Activated naive CD8-positive, alpha-beta T cell treated with anti-CD3 and anti-CD28 coated beads, Interleukin-2, amount 50 U/mL, for 24 hours (primary cell): ENCODE measurements at regions not wholly inside any gene's neighbourhood (a gene's known extent, or its start where the extent isn't known, plus 50 kb on each side); places are given as distances from the start of the nearest gene placed in this dataset.
"Not testable (repeated sequence)": the region's sequence is repeated elsewhere in the genome, so short reads cannot be mapped to it uniquely, and the experiment has no call there.

ENCODE experiments used
- ATAC-seq: fragments of 150-1000 bp; cut with Tn5 transposase; one replicate; pipeline ENCODE4 v1.10.0; 2021
- DNase-seq: peaks from one replicate; pipeline ENCODE4 v3.0.0; 2021
- H3K27ac Mint-ChIP-seq: one replicate; pipeline ENCODE4 v1.8.0; 2021; ENCODE audit warnings: mild to moderate bottlenecking, mixed read lengths
- H3K27me3 Mint-ChIP-seq: one replicate; pipeline ENCODE4 v1.8.0; 2021; ENCODE audit warnings: mixed read lengths
- H3K36me3 Mint-ChIP-seq: one replicate; pipeline ENCODE4 v1.8.0; 2021; ENCODE audit warnings: low read depth, mixed read lengths
- H3K4me1 Mint-ChIP-seq: one replicate; pipeline ENCODE4 v1.8.0; 2021; ENCODE audit warnings: mixed read lengths
- H3K4me3 Mint-ChIP-seq: one replicate; pipeline ENCODE4 v1.8.0; 2021; ENCODE audit warnings: mild to moderate bottlenecking, moderate library complexity, mixed read lengths
- H3K9me3 Mint-ChIP-seq: one replicate; pipeline ENCODE4 v1.8.0; 2021; ENCODE audit warnings: mixed read lengths

GRCh38 chr15:85258062-85258445 lies 122.3 kb upstream of the AKAP13 start:
- not testable (repeated sequence) for H3K27me3 Mint-ChIP-seq, H3K36me3 Mint-ChIP-seq, H3K4me1 Mint-ChIP-seq, ATAC-seq, DNase-seq, H3K27ac Mint-ChIP-seq, H3K9me3 Mint-ChIP-seq, H3K4me3 Mint-ChIP-seq

GRCh38 chr15:85258559-85259209 lies 121.7 kb upstream of the AKAP13 start:
- not testable (repeated sequence) for H3K4me1 Mint-ChIP-seq, H3K36me3 Mint-ChIP-seq, H3K27ac Mint-ChIP-seq, H3K27me3 Mint-ChIP-seq, DNase-seq, ATAC-seq, H3K4me3 Mint-ChIP-seq, H3K9me3 Mint-ChIP-seq

- not testable (repeated sequence) for H3K4me3 Mint-ChIP-seq, H3K27ac Mint-ChIP-seq, H3K9me3 Mint-ChIP-seq, H3K27me3 Mint-ChIP-seq, DNase-seq, H3K36me3 Mint-ChIP-seq, ATAC-seq, H3K4me1 Mint-ChIP-seq
Observed at GRCh38 chr15:85260526-85260925, 119.9 kb upstream of the AKAP13 start.

- not testable (repeated sequence) for H3K4me1 Mint-ChIP-seq, DNase-seq, H3K4me3 Mint-ChIP-seq, H3K9me3 Mint-ChIP-seq, H3K27ac Mint-ChIP-seq, H3K36me3 Mint-ChIP-seq, H3K27me3 Mint-ChIP-seq, ATAC-seq
Observed at GRCh38 chr15:85262461-85263055, 117.8 kb upstream of the AKAP13 start.

GRCh38 chr15:85263842-85264440 lies 116.5 kb upstream of the AKAP13 start:
- not testable (repeated sequence) for ATAC-seq, H3K9me3 Mint-ChIP-seq, H3K27ac Mint-ChIP-seq, H3K27me3 Mint-ChIP-seq, H3K4me3 Mint-ChIP-seq, DNase-seq, H3K36me3 Mint-ChIP-seq, H3K4me1 Mint-ChIP-seq

- not testable (repeated sequence) for H3K27me3 Mint-ChIP-seq, H3K4me1 Mint-ChIP-seq, DNase-seq, H3K4me3 Mint-ChIP-seq, ATAC-seq, H3K36me3 Mint-ChIP-seq, H3K27ac Mint-ChIP-seq, H3K9me3 Mint-ChIP-seq
Observed at GRCh38 chr15:85264614-85265190, 115.7 kb upstream of the AKAP13 start.

GRCh38 chr15:85267158-85267857 lies 113.1 kb upstream of the AKAP13 start:
- H3K27me3 Mint-ChIP-seq, H3K4me1 Mint-ChIP-seq, H3K4me3 Mint-ChIP-seq, H3K9me3 Mint-ChIP-seq, H3K27ac Mint-ChIP-seq, H3K36me3 Mint-ChIP-seq, DNase-seq, ATAC-seq: not testable (repeated sequence)

- Mint-ChIP-seq H3K9me3 (no peaks in the 10 kb centered on the region), H3K36me3 (no peaks in the 10 kb centered on the region)
Observed at GRCh38 chr15:85274315-85275050, 105.9 kb upstream of the AKAP13 start.

GRCh38 chr15:85276508-85276907 lies 103.9 kb upstream of the AKAP13 start:
- Mint-ChIP-seq H3K36me3 (no peaks in the 10 kb centered on the region), H3K27me3 (no peaks in the 10 kb centered on the region), H3K4me1 (peaks cover 6% of the 10 kb centered on the region), H3K4me3 (no peak overlapping the region), H3K27ac (no peak overlapping the region), H3K9me3 (no peaks in the 10 kb centered on the region)
- no peak for DNase-seq
- no peak for ATAC-seq

More at GRCh38 chr15:85274315-85275050, 105.9 kb upstream of the AKAP13 start:
- DNase-seq (no peak), ATAC-seq (no peak)
- H3K27ac Mint-ChIP-seq: no peak overlapping the region
- H3K27me3 Mint-ChIP-seq: no peaks in the 10 kb centered on the region
- no peak overlapping the region for H3K4me3 Mint-ChIP-seq
- H3K4me1 Mint-ChIP-seq: no peaks in the 10 kb centered on the region

- Mint-ChIP-seq H3K4me1 (peaks cover 6% of the 10 kb centered on the region), H3K27ac (no peak overlapping the region), H3K9me3 (no peaks in the 10 kb centered on the region), H3K36me3 (no peaks in the 10 kb centered on the region), H3K4me3 (no peak overlapping the region), H3K27me3 (no peaks in the 10 kb centered on the region)
- DNase-seq (no peak), ATAC-seq (no peak)
Observed at GRCh38 chr15:85276921-85277320, 103.5 kb upstream of the AKAP13 start.

GRCh38 chr15:85277847-85278370 lies 102.5 kb upstream of the AKAP13 start:
- no peak overlapping the region for H3K27ac Mint-ChIP-seq
- DNase-seq (no peak), ATAC-seq (no peak)
- H3K4me1 Mint-ChIP-seq: peaks cover 6% of the 10 kb centered on the region
- H3K27me3 Mint-ChIP-seq: no peaks in the 10 kb centered on the region
- H3K9me3 Mint-ChIP-seq: no peaks in the 10 kb centered on the region
- H3K36me3 Mint-ChIP-seq: no peaks in the 10 kb centered on the region
- H3K4me3 Mint-ChIP-seq: no peak overlapping the region

GRCh38 chr15:85280203-85280602 lies 100.2 kb upstream of the AKAP13 start:
- H3K4me3 Mint-ChIP-seq: no peak overlapping the region
- peak; percentile 54 for ATAC-seq
- H3K9me3 Mint-ChIP-seq: no peaks in the 10 kb centered on the region
- peaks cover 6% of the 10 kb centered on the region for H3K4me1 Mint-ChIP-seq
- no peaks in the 10 kb centered on the region for H3K27me3 Mint-ChIP-seq
- H3K36me3 Mint-ChIP-seq: no peaks in the 10 kb centered on the region
- no peak for DNase-seq
- H3K27ac Mint-ChIP-seq: no peak overlapping the region

GRCh38 chr15:85281293-85281882 lies 99.0 kb upstream of the AKAP13 start:
- no peaks in the 10 kb centered on the region for H3K27me3 Mint-ChIP-seq
- peak; percentile 20 for ATAC-seq
- no peak overlapping the region for H3K27ac Mint-ChIP-seq
- H3K36me3 Mint-ChIP-seq: no peaks in the 10 kb centered on the region
- H3K4me1 Mint-ChIP-seq: peaks cover 6% of the 10 kb centered on the region
- H3K9me3 Mint-ChIP-seq: no peaks in the 10 kb centered on the region
- no peak for DNase-seq
- no peak overlapping the region for H3K4me3 Mint-ChIP-seq
